BJ (cell line): ENCODE measurements at regions not wholly inside any gene's neighbourhood (a gene's known extent, or its start where the extent isn't known, plus 50 kb on each side); places are given as distances from the start of the nearest gene placed in this dataset.

Experiments used
- CTCF ChIA-PET: fragments of 350-600 bp; formaldehyde crosslinking; extraction: SDS; loops from one replicate; lab custom pipeline; 2021; ENCODE audit warnings: antibody characterized with exemption, inconsistent platforms; lab: Yijun Ruan, JAX
- POLR2A ChIA-PET: fragments of 300-600 bp; sonication (Branson Sonifier 250); formaldehyde crosslinking; extraction: SDS; loops from one replicate; lab custom pipeline; 2021; ENCODE audit warnings: antibody characterized with exemption; lab: Charles Lee
- DNase-seq: peaks from one replicate; pipeline ENCODE4 v3.0.0-alpha.2; 2011; ENCODE audit warnings: low read depth
- H3K27me3 ChIP-seq: 2 replicates; pipeline ENCODE4 v1.6.0; 2011; ENCODE audit warnings: low read length; ENCODE audit not compliant: control insufficient read depth, insufficient read depth
- H3K36me3 ChIP-seq: 2 replicates; pipeline ENCODE4 v1.5.1; 2011; ENCODE audit warnings: low read length; ENCODE audit not compliant: control insufficient read depth, insufficient read depth
- H3K4me3 ChIP-seq: 2 replicates; pipeline ENCODE4 v1.5.1; 2011; ENCODE audit warnings: low read depth, mild to moderate bottlenecking, control low read depth, low read length
- TF ChIP-seq, protein P1 (sequence below): IDR thresholded peaks from 2 replicates; pipeline ENCODE4 v1.5.1; 2011; ENCODE audit warnings: low read depth, mild to moderate bottlenecking, control low read depth, inconsistent platforms, low read length, moderate library complexity; ENCODE audit not compliant: insufficient read depth

DNA sequence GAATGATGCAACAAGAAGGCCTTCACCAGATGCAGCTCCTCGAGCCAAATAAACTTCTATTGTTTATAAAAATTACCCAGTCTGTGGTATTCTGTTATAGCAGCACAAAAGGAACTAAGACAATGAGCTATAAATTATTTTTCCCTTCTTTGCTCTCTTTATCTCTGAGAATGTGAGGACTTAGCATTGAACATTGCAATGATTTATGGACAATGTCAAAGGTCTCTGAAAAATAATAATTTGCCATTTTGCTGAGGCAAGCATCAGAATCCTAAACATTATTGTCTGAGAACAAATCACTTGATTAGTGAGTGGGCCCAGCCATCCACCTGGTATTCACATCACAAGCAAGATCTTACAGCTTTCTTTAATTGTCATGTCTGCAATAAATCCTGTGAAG lies 95.4 kb upstream of the SSBP2 start:
- Histone ChIP-seq H3K36me3 (no peaks in the 10 kb centered on the region), H3K27me3 (no peaks in the 10 kb centered on the region), H3K4me3 (no peak overlapping the region)
- ChIA-PET POLR2A (interaction anchor here (0.6 kb wide), 1 partner anchor 265 kb away, joined by 4 read pairs; no protein-coding TSS in a partner anchor), CTCF (interaction anchor here (0.8 to 1.8 kb wide), 3 partner anchors 8 to 95 kb away, joined by 3 to 6 read pairs (median 4); partner anchors contain the start of gene SSBP2)
- TF ChIP-seq, protein P1, sequence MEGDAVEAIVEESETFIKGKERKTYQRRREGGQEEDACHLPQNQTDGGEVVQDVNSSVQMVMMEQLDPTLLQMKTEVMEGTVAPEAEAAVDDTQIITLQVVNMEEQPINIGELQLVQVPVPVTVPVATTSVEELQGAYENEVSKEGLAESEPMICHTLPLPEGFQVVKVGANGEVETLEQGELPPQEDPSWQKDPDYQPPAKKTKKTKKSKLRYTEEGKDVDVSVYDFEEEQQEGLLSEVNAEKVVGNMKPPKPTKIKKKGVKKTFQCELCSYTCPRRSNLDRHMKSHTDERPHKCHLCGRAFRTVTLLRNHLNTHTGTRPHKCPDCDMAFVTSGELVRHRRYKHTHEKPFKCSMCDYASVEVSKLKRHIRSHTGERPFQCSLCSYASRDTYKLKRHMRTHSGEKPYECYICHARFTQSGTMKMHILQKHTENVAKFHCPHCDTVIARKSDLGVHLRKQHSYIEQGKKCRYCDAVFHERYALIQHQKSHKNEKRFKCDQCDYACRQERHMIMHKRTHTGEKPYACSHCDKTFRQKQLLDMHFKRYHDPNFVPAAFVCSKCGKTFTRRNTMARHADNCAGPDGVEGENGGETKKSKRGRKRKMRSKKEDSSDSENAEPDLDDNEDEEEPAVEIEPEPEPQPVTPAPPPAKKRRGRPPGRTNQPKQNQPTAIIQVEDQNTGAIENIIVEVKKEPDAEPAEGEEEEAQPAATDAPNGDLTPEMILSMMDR = no peak
- DNase-seq = no peak

DNA sequence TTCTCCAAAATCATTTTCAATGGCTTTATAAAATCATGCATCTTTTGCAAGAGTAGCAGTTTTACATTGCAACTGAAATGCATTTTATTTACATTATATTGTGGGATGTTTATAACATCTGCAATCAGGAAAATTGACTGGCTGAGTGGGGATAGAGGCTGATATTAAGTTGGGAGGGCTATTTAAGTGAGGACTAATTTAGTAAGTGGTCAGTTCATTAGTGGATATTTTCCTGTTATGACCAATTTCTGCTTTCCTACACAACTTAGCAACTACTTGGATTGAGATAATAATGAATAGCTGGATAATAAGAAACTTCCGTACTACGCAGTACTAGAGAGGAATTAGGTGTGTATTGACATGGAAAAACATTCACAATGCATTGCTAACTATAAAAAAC lies 92.9 kb upstream of the SSBP2 start:
- no peak overlapping the region for H3K4me3 ChIP-seq
- POLR2A ChIA-PET = interaction anchor here (0.6 kb wide), 1 partner anchor 89 kb away, joined by 4 read pairs; no protein-coding TSS in a partner anchor
- TF ChIP-seq, protein P1 = no peak
- CTCF ChIA-PET = no interaction called here
- no peaks in the 10 kb centered on the region for H3K36me3 ChIP-seq
- no peaks in the 10 kb centered on the region for H3K27me3 ChIP-seq
- DNase-seq = no peak

DNA sequence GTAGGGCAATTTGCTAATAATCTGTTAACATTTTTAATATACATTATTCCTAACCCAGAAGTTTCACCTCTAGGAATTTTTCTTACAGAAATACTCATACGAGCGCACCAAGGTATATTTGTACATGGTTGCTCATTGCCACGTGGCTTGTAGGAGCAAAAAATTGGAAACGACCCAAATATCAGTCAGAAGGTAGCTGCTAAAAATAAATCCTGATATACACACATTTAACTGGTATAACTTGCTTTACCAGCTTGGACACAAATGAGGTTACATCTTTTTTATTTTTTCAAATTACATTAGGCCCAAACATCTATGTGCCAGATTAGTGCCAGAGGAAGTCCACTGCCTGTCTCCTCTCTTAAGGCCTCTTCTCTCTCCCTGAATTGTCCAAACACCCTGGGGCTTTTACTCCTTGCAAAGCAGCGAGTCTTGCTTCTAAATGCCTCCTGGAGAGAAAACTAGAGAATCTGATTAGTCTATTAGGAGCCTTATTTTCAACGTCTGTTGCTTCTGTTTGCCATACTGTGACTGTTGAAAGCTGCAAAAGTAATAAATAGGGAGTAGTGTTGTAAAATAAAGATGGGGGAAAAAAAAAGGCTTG lies 92.0 kb upstream of the SSBP2 start:
- CTCF ChIA-PET = interaction anchor here (0.6 kb wide), 1 partner anchor 102 kb away, joined by 3 read pairs; no protein-coding TSS in a partner anchor
- POLR2A ChIA-PET = interaction anchor here (0.6 kb wide), 1 partner anchor 88 kb away, joined by 4 read pairs; no protein-coding TSS in a partner anchor

DNA sequence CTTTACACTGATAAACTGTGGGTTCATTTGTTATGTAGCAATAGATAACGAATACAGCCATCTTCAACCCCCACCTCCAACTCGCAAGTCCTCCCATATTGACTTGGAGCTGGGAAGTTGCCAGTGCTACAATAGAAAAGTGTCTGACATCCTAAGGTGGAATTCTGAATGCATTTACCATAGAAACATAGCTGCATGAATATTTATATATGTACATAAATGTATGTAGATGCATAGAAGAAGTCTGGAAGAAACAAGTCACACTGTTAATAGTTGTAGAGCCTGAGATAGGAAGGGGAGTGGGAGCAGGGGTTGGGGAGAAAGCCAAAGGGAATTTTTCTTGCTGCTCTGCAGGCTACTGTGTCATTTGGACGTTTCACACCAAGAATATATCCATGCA lies 88.1 kb upstream of the SSBP2 start:
- DNase-seq = no peak
- Histone ChIP-seq H3K36me3 (no peaks in the 10 kb centered on the region), H3K27me3 (no peaks in the 10 kb centered on the region), H3K4me3 (no peak overlapping the region)
- ChIA-PET POLR2A (no interaction called here), CTCF (interaction anchor here (0.6 to 3.1 kb wide), 19 partner anchors 8 to 423 kb away, joined by 3 to 21 read pairs (median 4); partner anchors contain the start of gene SSBP2)
- TF ChIP-seq, protein P1 = no peak

More for the DNA sequence above, 92.0 kb upstream of the SSBP2 start:
- TF ChIP-seq, protein P1 = no peak
- H3K4me3 ChIP-seq = no peak overlapping the region
- no peaks in the 10 kb centered on the region for H3K36me3 ChIP-seq
- no peak for DNase-seq
- H3K27me3 ChIP-seq = no peaks in the 10 kb centered on the region

DNA sequence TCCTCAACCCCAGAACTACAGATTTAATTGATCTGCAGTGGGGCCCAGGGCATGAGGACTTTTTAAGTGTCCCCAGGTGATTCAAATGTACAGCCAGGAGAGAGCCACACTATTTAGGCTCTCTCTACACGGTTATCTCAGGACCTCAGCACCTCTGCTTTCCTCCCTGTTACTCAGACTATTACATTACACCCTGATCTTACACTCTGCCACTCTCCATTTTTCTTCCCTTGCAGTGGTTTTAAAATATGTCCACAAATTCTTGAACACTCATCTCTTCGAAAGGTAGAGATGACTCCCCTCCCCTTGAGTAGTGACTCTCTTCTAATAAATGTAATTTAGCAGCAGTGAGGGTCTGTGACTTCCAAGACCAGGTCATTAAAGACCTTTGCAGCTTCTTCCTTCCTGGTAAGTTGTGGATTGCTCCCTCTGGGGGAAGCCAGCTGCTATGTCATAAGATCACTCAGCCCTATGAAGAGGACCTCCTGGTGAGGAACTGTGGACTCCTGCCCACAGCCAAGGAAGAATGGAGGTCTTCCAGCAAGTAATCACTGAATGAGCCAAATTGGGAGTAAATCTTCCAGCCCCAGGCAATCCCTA lies 87.5 kb upstream of the SSBP2 start:
- Histone ChIP-seq H3K4me3 (no peak overlapping the region), H3K36me3 (no peaks in the 10 kb centered on the region), H3K27me3 (no peaks in the 10 kb centered on the region)
- TF ChIP-seq, protein P1 = peak; percentile 70
- ChIA-PET POLR2A (no interaction called here), CTCF (interaction anchor here (0.8 to 3.1 kb wide), 20 partner anchors 9 to 412 kb away, joined by 3 to 21 read pairs (median 4); partner anchors contain the start of gene SSBP2)
- no peak for DNase-seq
